Activated CD4-positive, alpha-beta T cell treated with anti-CD3 and anti-CD28 coated beads for 48 hours (primary cell): ENCODE measurements at regions not wholly inside any gene's neighbourhood (a gene's known extent, or its start where the extent isn't known, plus 50 kb on each side); places are given as distances from the start of the nearest gene placed in this dataset.
"Not testable (repeated sequence)": the region's sequence is repeated elsewhere in the genome, so short reads cannot be mapped to it uniquely, and the experiment has no call there.

Experiments
- DNase-seq: peaks from one replicate; pipeline ENCODE4 v3.0.0-alpha.2; 2020

GRCh38 chr11:80720295-80720694 is 1279.5 kb upstream of the TENM4 start:
- DNase-seq, result no peak

GRCh38 chr11:80719292-80719646 is 1278.4 kb upstream of the TENM4 start:
- no peak for DNase-seq

DNA sequence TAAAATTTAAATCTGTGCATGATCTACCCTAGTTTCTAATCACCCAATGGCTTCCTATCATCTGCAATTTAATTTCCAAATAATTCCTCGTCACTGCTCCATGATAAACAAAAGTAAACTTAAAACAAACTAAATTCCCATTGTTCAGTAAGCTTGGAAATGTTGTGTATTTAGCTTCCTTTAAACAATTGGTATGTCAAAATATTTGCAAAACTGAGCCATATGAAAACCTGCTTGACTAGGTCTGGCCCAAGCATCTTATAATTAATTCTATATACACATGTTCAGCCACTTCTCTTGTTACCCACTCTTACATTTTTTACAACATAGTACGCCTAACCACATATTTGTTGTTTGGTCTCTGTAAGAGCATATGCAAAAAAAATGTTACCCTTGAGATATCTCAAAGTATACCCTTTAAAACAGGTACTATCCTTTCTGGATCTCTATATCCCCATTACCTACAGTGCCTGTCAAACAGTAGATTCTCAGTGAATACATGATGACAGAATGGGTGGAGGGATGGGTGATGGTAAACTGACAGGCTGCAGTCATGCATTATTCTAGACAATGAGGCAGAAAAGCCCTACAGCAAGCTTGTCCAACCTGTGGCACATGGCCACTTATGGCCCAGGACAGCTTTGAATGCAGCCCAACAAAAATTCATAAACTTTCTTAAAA is 1277.9 kb upstream of the TENM4 start:
- no peak for DNase-seq

DNA sequence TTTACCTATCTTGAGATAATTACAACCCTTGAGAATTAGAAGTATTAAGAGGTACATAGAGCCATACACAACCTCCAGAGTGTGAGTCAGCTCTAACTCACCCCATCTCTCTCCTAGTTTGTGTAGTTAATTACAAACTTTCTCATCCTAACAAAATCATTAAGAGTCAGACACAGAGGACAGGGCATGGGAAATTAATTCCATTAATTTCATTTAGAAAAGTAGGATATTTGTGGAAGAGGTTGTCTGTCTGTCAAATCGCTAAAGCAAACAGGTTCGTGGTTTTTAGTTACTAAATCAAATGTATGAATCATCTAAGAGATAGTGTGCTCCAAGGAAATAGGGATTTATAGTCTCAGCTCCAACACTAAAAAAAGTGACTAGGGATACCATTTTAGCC is 1261.4 kb upstream of the TENM4 start:
- DNase-seq, result no peak

- DNase-seq, result no peak
These were observed 1259.6 kb upstream of the TENM4 start for GRCh38 chr11:80700386-80700785.

GRCh38 chr11:80699406-80700177 is 1258.8 kb upstream of the TENM4 start:
- DNase-seq, result not testable (repeated sequence)

DNA sequence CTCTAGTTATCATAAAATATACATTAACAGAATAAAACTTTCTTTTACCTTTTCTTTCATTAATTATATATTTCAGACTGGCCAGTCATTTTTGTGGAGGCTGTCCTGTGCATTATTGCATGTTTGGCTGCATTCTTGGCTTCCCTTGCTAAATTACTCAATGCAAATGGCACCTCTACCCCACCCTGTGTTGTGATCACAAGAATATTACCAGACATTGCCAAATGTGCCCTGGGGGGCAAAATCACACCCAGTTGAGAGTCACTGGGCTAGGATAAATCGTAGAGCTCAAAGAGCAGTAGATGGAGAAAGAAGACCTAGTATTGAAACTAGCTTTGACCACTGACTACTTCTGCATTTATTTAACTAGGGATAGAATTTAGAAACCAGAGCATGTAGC is 1257.8 kb upstream of the TENM4 start:
- no peak for DNase-seq

- no peak for DNase-seq
These were observed 1253.6 kb upstream of the TENM4 start for GRCh38 chr11:80694385-80694784.

DNA sequence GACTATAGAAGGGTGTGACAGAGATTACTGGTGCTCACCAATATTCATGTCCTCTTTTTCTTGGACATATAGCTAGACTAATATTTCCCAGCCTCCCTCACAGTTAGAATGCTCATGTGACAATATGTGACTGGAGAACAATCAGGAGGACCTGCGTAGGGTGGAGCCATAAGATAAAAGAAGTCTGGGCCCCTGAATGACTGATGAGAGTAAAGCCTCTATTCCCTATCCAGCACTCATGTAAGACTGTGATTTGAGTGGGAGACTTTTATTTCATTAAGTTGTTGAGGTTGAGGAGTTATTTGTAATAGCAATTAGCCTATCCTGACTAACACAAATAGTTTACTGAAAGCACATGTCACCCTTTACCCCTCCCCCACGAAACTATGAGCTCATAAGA is 1247.1 kb upstream of the TENM4 start:
- no peak for DNase-seq

GRCh38 chr11:80686889-80687288 is 1246.1 kb upstream of the TENM4 start:
- no peak for DNase-seq

GRCh38 chr11:80673566-80673965 is 1232.7 kb upstream of the TENM4 start:
- no peak for DNase-seq

DNA sequence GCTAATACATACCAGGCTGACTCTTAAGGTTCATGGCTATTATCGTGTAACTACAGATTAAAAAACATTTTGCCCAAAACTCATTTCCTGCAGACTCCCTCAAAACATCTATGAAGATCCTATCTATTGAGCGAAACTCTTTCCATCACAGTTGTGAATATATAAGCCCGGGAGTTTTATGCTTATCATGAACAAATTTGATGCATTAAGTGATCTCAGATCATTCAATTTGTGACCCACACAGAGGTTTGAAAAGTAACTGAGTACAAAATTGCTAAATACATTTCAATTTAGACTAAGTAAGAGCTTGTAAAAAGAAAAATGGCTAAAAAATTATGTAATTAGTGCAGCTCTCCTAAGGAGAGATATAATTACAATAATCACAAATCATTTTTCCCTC is 1228.8 kb upstream of the TENM4 start:
- DNase-seq, result no peak

DNA sequence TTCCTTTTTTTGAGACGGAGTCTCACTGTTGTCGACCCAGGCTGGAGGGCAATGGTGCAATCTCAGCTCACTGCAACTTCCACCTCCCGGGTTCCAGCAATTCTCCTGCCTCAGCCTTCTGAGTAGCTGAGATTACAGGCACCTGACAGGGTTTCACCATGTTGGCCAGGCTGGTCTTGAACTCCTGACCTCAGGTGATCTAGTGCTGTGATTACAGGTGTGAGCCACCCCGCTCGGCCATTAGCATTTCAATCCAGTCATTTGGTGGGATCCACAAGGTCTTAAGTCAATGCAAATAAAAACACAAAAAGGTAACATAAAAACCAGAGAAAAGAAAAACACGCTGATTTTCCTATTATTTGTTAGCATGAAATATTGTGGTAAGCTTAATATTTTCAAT is 1227.2 kb upstream of the TENM4 start:
- DNase-seq, result no peak

DNA sequence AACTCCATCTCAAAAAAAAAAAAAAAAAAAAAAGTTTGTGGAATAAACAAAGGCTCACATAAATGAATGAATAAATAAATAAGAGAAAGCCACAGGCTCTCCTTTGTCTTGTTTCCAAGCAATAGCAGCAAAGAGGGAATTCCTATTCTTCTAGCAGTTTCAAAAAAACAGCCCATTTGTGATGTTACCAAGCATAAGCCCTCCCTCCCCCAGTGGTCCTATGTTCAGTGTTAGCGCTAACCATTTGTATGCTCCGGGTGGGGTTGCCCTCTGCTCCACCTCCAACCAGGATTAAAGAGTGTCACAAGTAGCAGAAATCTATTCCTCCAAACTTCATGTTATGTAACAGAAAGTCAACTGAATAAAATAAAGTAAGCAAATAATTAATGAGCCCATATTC is 1215.0 kb upstream of the TENM4 start:
- DNase-seq, result no peak

GRCh38 chr11:80650966-80651365 is 1210.1 kb upstream of the TENM4 start:
- no peak for DNase-seq

GRCh38 chr11:80649186-80649585 is 1208.4 kb upstream of the TENM4 start:
- no peak for DNase-seq

- DNase-seq, result no peak
These were observed 1197.5 kb upstream of the TENM4 start for GRCh38 chr11:80638296-80638695.

- no peak for DNase-seq
These were observed 1196.7 kb upstream of the TENM4 start for GRCh38 chr11:80637571-80637970.

DNA sequence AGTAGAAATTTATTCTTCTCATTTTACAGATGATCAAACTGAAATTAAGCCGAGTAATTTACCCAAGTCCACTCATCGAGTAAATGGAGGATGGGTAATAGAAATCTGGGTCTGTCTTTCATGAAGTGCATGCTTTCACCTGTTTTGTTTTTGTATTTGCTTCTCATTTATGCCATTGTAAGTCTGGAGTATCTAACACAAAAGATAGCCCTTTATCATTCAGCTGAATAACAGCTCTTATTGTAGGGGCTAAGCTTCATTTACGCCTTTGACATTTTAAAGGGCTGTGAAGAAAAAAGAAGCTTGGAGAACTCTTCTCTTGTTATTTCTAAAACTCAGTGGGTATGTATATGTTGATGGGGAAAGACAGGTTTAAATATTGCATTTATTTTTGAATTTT is 1196.2 kb upstream of the TENM4 start:
- no peak for DNase-seq

GRCh38 chr11:80635178-80635577 is 1194.3 kb upstream of the TENM4 start:
- DNase-seq, result no peak

GRCh38 chr11:80632691-80633090 is 1191.9 kb upstream of the TENM4 start:
- no peak for DNase-seq

DNA sequence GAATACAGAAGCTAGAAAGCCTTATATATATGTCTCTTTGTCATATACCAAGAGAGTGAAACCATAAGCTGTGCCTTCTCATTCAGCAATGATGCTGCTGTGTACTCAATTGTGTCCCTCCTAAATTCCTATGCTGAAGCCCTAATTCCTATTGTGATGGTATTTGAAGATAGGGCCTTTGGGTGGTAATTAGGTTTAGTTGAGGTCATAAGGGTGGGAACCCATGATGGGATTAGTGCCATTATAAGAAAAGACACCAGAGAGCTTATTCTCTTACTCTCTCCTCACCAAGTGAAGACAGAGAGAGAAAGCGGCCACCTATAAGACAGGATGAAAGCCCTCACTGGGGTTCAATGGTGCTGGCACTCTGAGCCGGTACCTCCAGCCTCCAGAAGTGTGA is 1191.3 kb upstream of the TENM4 start:
- DNase-seq, result no peak

- no peak for DNase-seq
These were observed 1188.6 kb upstream of the TENM4 start for GRCh38 chr11:80629466-80629865.

DNA sequence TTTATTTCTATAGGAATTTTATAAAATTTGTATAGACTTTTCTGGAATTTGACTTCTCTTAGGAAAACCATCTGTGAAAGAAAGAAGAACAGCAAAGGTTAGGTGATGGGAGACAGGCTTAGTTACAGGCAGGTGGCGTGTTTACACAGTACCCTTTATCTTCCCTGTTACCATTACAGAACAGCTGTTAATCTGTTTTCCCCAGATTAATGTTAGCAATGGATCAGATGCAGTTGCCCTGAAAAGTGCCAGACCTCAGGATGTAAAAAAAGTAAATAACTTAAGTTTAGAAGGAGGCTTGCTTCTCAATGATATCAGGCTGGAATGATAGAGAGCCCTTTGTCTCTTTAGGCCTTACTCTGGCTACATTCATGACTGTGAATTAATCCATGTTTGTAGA is 1186.5 kb upstream of the TENM4 start:
- no peak for DNase-seq

DNA sequence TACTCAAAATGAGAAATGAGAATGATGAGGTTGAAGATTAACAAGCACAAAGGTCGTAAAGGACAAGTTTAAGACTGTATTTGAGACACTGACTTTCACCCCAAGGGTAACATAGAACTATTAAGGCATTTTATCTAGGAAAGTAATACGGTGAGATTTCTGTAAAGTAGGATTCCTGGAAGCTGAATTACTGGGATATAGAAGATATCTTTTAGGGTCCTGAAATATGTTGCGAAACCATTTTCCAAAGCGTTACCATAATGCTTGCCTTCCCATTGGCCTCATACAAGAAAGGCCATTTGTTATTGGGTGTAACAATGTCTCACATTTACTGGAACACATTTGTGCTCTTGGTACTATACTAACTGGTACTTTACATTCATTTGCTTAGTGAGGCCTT is 1185.9 kb upstream of the TENM4 start:
- no peak for DNase-seq
